Transverse colon (tissue), 4 donors: ENCODE measurements at regions not wholly inside any gene's neighbourhood (a gene's known extent, or its start where the extent isn't known, plus 50 kb on each side); places are given as distances from the start of the nearest gene placed in this dataset.

Experiments used
- DNase-seq: peaks from one replicate; pipeline ENCODE4 v3.0.0-alpha.2; 2019
- H3K27ac ChIP-seq, 4 donors: fragments of 200-600 bp; sonication (generic); 2 replicates each; pipeline ENCODE4 v1.5.1; 2016 to 2018; ENCODE audit warnings: inconsistent platforms in 4 of 4
- H3K27me3 ChIP-seq: fragments of 200-600 bp; sonication (generic); 2 replicates; pipeline ENCODE4 v1.5.1; 2017; ENCODE audit warnings: inconsistent platforms
- H3K36me3 ChIP-seq, 4 donors: fragments of 200-600 bp; sonication (generic); 2 replicates each; pipeline ENCODE4 v1.5.1; 2017 to 2019; ENCODE audit warnings: inconsistent platforms in 4 of 4
- H3K4me1 ChIP-seq, 4 donors: fragments of 200-600 bp; sonication (generic); 2 replicates each; pipeline ENCODE4 v1.5.1; 2017 to 2020; ENCODE audit warnings: inconsistent platforms in 4 of 4
- H3K4me3 ChIP-seq, 4 donors: fragments of 200-600 bp; sonication (generic); 1 replicate in 1 of 4; 2 replicates in 3 of 4; pipeline versions ENCODE4 v1.5.1 to v1.6.1; 2017 to 2019; ENCODE audit warnings: inconsistent platforms in 4 of 4
- H3K9me3 ChIP-seq, 2 donors: fragments of 200-600 bp; sonication (generic); 2 replicates each; pipeline ENCODE4 v1.5.1; 2017 to 2019; ENCODE audit warnings: inconsistent platforms in 2 of 2
- EP300 ChIP-seq: sonication (generic); formaldehyde crosslinking; IDR thresholded peaks from one replicate; pipeline ENCODE4 v1.6.1; 2017; ENCODE audit warnings: antibody characterized with exemption, low read depth
- POLR2A ChIP-seq: fragments of 450-650 bp; IDR thresholded peaks from one replicate; pipeline ENCODE4 v1.6.1; 2016; ENCODE audit warnings: antibody characterized with exemption, mild to moderate bottlenecking, moderate library complexity
- POLR2AphosphoS5 ChIP-seq, 3 donors: sonication (generic); formaldehyde crosslinking; IDR thresholded peaks; one replicate each; pipeline ENCODE4 v1.6.1; 2016; ENCODE audit warnings: antibody characterized with exemption in 3 of 3
- WGBS, 2 donors: methylation state at CpG; one replicate each; pipeline ENCODE4 v1.1.5; 2018; ENCODE audit warnings: low coverage in 1 of 2; 5-methylcytosine and 5-hydroxymethylcytosine counted together
- in situ Hi-C, 4 donors: fragments of 200-750 bp; cut with MboI; loops; one replicate each; pipeline versions ENCODE4 v1.15.0 to v1.15.1; 2017; ENCODE audit warnings: low sequenced_read_pairs in 3 of 4, low pct_ligation_motif_present in 1 of 4, low pct_unique_long_range_greater_than_20kb in 1 of 4
- intact Hi-C: fragments of 100-400 bp; cut with DNase I; formaldehyde crosslinking; loops from one replicate; pipeline ENCODE4 v1.15.1; 2023; ENCODE audit warnings: low total_unique reads
- TF ChIP-seq, protein P1 (sequence below), 5 experiments: fragments of 200-600 bp in 3 of 5; fragments of 450-650 bp in 2 of 5; sonication (generic) in 3 of 5; IDR thresholded peaks; 1 replicate in 2 of 5; 2 replicates in 3 of 5; pipeline ENCODE4 v1.5.1; 2016 to 2017; ENCODE audit warnings: antibody characterized with exemption in 5 of 5, inconsistent platforms in 3 of 5, mild to moderate bottlenecking in 2 of 5, moderate library complexity in 1 of 5

DNA sequence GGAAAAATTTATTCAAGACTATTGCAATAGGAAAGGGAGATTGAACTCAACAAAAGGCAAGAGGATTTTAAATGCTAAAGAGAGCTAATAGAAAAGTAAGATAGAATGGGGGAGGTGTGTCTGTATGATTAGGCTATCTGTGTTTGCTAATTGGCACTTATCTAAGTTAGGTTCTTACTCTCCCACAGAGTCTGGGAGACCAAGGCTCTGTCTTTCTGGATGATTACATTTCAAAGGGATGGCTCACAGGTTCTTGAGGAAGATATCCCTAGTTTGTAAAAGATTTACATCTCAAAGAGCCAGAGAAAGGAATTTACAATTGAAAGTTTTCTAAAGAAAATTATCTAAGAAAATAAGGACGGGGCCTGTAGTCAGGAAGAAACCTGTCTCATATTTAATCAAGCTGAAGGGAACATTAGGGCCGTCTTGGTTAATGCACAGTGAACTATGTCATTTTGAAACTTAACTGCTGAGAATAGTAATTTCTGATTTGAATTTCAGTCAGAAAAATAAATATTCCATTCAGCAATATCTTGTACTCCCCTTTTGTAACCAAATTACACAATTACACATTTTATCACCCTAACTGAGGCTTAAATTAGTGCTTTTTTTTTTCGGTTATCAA lies 75.8 kb downstream of the MAGEB10 start:
- Histone ChIP-seq H3K36me3 (no peaks in the 10 kb centered on the region), H3K4me3 (no peak overlapping the region), H3K27ac (no peak overlapping the region), H3K27me3 (no peaks in the 10 kb centered on the region), H3K9me3 (no peaks in the 10 kb centered on the region), H3K4me1 (no peaks in the 10 kb centered on the region)
- intact Hi-C loops: no loop called here
- TF ChIP-seq POLR2AphosphoS5 (IDR thresholded peaks at IDR 0.05) (no peak), POLR2A (no peak), EP300 (no peak)
- TF ChIP-seq, protein P1, sequence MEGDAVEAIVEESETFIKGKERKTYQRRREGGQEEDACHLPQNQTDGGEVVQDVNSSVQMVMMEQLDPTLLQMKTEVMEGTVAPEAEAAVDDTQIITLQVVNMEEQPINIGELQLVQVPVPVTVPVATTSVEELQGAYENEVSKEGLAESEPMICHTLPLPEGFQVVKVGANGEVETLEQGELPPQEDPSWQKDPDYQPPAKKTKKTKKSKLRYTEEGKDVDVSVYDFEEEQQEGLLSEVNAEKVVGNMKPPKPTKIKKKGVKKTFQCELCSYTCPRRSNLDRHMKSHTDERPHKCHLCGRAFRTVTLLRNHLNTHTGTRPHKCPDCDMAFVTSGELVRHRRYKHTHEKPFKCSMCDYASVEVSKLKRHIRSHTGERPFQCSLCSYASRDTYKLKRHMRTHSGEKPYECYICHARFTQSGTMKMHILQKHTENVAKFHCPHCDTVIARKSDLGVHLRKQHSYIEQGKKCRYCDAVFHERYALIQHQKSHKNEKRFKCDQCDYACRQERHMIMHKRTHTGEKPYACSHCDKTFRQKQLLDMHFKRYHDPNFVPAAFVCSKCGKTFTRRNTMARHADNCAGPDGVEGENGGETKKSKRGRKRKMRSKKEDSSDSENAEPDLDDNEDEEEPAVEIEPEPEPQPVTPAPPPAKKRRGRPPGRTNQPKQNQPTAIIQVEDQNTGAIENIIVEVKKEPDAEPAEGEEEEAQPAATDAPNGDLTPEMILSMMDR (IDR thresholded peaks at IDR 0.05): no peak
- 67 to 68% methylated on average over 2 to 3 of the region's 3 CpGs for WGBS, 2 donors
- in situ Hi-C loops: no loop called here
- DNase-seq: no peak

DNA sequence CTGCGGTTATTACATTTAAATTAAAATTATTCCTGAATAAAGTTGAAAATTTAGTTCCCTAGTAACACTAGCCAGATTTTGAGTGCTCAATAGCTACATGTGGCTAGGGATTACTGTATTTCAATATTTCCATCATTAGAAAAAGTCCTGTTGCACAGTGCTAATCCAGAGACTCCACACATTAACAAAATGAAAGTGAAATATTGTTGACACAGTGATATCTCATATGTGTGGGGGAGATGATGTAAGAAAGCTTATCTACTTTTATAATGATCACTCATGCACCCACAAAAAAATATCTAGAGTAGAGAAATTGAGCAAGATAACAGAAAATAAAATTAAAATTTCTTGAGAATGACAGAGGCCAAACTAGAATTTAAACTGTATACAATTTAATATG lies 74.9 kb downstream of the MAGEB10 start:
- Histone ChIP-seq H3K36me3 (no peaks in the 10 kb centered on the region), H3K4me3 (no peak overlapping the region), H3K4me1 (no peaks in the 10 kb centered on the region), H3K27ac (no peak overlapping the region), H3K9me3 (no peaks in the 10 kb centered on the region), H3K27me3 (no peaks in the 10 kb centered on the region)
- DNase-seq: no peak
- TF ChIP-seq, protein P1 (IDR thresholded peaks at IDR 0.05): no peak
- intact Hi-C loops: no loop called here
- in situ Hi-C loops: no loop called here
- 100% methylated on average over 1 of the region's 1 CpG; no CpG with 5 or more reads in 1 of the 2 donors for WGBS, 2 donors

DNA sequence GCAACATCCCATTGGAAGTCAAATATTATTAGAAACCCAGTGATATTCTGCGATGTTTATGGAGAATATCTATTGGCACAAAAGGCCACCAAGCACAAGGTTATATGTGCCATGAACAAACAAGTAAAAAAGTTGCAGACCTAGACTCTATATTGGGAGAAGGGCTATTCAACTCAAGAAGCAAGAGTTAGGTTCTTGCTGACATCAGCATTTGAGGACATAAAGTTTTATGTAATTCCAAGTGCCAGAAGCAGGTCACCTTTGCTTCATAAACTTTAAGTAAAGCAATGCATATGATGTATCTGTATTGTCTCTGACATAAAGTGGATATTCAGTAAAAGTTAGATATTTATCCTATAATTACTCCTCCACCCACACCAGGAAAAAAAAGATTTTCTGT lies 71.1 kb downstream of the MAGEB10 start:
- DNase-seq: no peak
- TF ChIP-seq POLR2AphosphoS5 (IDR thresholded peaks at IDR 0.05): no peak
- TF ChIP-seq EP300: no peak
- no peak for TF ChIP-seq POLR2A
- TF ChIP-seq, protein P1 (IDR thresholded peaks at IDR 0.05): no peak
- Histone ChIP-seq H3K27me3 (no peaks in the 10 kb centered on the region), H3K4me3 (no peak overlapping the region), H3K4me1 (no peaks in the 10 kb centered on the region), H3K27ac (no peak overlapping the region), H3K36me3 (no peaks in the 10 kb centered on the region), H3K9me3 (no peaks in the 10 kb centered on the region)
- intact Hi-C loops (no loop called here), in situ Hi-C loops (no loop called here)
- WGBS, 2 donors: 81% methylated on average over 1 of the region's 1 CpG; no CpG with 5 or more reads in 1 of the 2 donors
